CD14-positive monocyte (primary cell): ENCODE measurements at regions not wholly inside any gene's neighbourhood (a gene's known extent, or its start where the extent isn't known, plus 50 kb on each side); places are given as distances from the start of the nearest gene placed in this dataset.

ENCODE experiments used
- DNase-seq, 3 donors: peaks; one replicate each; pipeline ENCODE4 v3.0.0-alpha.2; 2011 to 2022
- H2AFZ ChIP-seq: 2 replicates; pipeline ENCODE4 v1.6.0; 2012; ENCODE audit warnings: mild to moderate bottlenecking, low read depth, low read length, inconsistent platforms; ENCODE audit not compliant: insufficient read depth, poor library complexity, severe bottlenecking
- H3K27ac ChIP-seq, 2 donors: 1 replicate in 1 of 2; 2 replicates in 1 of 2; pipeline ENCODE4 v1.5.1; 2012 to 2013; ENCODE audit warnings: low read length in 2 of 2, control low read depth in 1 of 2, inconsistent platforms in 1 of 2, low read depth in 1 of 2, mild to moderate bottlenecking in 1 of 2
- H3K27me3 ChIP-seq, 2 donors: one replicate each; pipeline versions ENCODE4 v1.6.0 to v1.6.1; 2011 to 2013; ENCODE audit warnings: low read length in 2 of 2; ENCODE audit not compliant: control insufficient read depth in 2 of 2, insufficient read depth in 2 of 2
- H3K36me3 ChIP-seq, 2 donors: replicated peaks in 1 of 2; 1 replicate in 1 of 2; 2 replicates in 1 of 2; pipeline versions ENCODE4 v1.5.1 to v1.6.1; 2012 to 2013; ENCODE audit warnings: low read length in 2 of 2, control low read depth in 1 of 2, inconsistent platforms in 1 of 2, mild to moderate bottlenecking in 1 of 2; ENCODE audit not compliant: insufficient read depth in 2 of 2, control insufficient read depth in 1 of 2
- H3K4me1 ChIP-seq, 2 donors: 1 replicate in 1 of 2; 2 replicates in 1 of 2; pipeline versions ENCODE4 v1.5.1 to v1.6.1; 2012 to 2013; ENCODE audit warnings: low read length in 2 of 2, control low read depth in 1 of 2, inconsistent platforms in 1 of 2, mild to moderate bottlenecking in 1 of 2, moderate library complexity in 1 of 2; ENCODE audit not compliant: insufficient read depth in 2 of 2, control insufficient read depth in 1 of 2
- H3K4me2 ChIP-seq: replicated peaks from 2 replicates; pipeline ENCODE3; 2012; ENCODE audit warnings: low read length, moderate library complexity, mild to moderate bottlenecking; ENCODE audit not compliant: poor library complexity, severe bottlenecking; ENCODE audit errors: extremely low read depth
- H3K4me3 ChIP-seq, 3 experiments: fragments of 200-600 bp in 1 of 3; sonication (generic) in 1 of 3; replicated peaks in 1 of 3; 1 replicate in 2 of 3; 2 replicates in 1 of 3; pipeline ENCODE4 v1.5.1; 2011 to 2013; ENCODE audit warnings: low read length in 3 of 3, mild to moderate bottlenecking in 3 of 3, control low read depth in 2 of 3, low read depth in 2 of 3, inconsistent platforms in 1 of 3, moderate library complexity in 1 of 3
- H3K79me2 ChIP-seq: 2 replicates; pipeline ENCODE4 v1.6.0; 2012; ENCODE audit warnings: mild to moderate bottlenecking, control low read depth, inconsistent platforms, low read length, moderate library complexity; ENCODE audit not compliant: insufficient read depth
- H3K9ac ChIP-seq: 2 replicates; pipeline ENCODE4 v1.6.0; 2017; ENCODE audit warnings: low read length, mild to moderate bottlenecking; ENCODE audit not compliant: insufficient read depth, poor library complexity, severe bottlenecking
- H3K9me3 ChIP-seq, 2 donors: replicated peaks in 1 of 2; 1 replicate in 1 of 2; 2 replicates in 1 of 2; pipeline versions ENCODE4 v1.5.1 to v1.6.1; 2012 to 2013; ENCODE audit warnings: low read length in 2 of 2, control low read depth in 1 of 2; ENCODE audit not compliant: control insufficient read depth in 1 of 2, insufficient read depth in 1 of 2
- H4K20me1 ChIP-seq: 2 replicates; pipeline ENCODE4 v1.6.0; 2012; ENCODE audit warnings: mild to moderate bottlenecking, low read length, control low read depth, moderate library complexity; ENCODE audit not compliant: insufficient read depth
- H3K27ac Mint-ChIP-seq, 7 donors: one replicate each; pipeline ENCODE4 v1.8.0; 2020; ENCODE audit warnings: mild to moderate bottlenecking in 7 of 7, mixed read lengths in 7 of 7, moderate library complexity in 6 of 7, inconsistent platforms in 2 of 7
- H3K27me3 Mint-ChIP-seq, 3 donors: one replicate each; pipeline ENCODE4 v1.8.0; 2021 to 2022; ENCODE audit warnings: low read depth in 3 of 3, mild to moderate bottlenecking in 3 of 3, mixed read lengths in 3 of 3, moderate library complexity in 3 of 3, inconsistent platforms in 1 of 3
- H3K36me3 Mint-ChIP-seq, 2 donors: one replicate each; pipeline ENCODE4 v1.8.0; 2020; ENCODE audit warnings: mixed read lengths in 2 of 2, inconsistent platforms in 1 of 2, mild to moderate bottlenecking in 1 of 2
- H3K4me1 Mint-ChIP-seq: one replicate; pipeline ENCODE4 v1.8.0; 2020; ENCODE audit warnings: mild to moderate bottlenecking, mixed read lengths
- H3K4me3 Mint-ChIP-seq, 2 donors: one replicate each; pipeline ENCODE4 v1.8.0; 2020; ENCODE audit warnings: mild to moderate bottlenecking in 2 of 2, mixed read lengths in 2 of 2, moderate library complexity in 1 of 2
- H3K9me3 Mint-ChIP-seq, 7 donors: one replicate each; pipeline ENCODE4 v1.8.0; 2020 to 2022; ENCODE audit warnings: mixed read lengths in 7 of 7, mild to moderate bottlenecking in 6 of 7, moderate library complexity in 6 of 7, inconsistent platforms in 2 of 7
- WGBS: methylation state at CpG from one replicate; pipeline ENCODE4 v1.1.5; 2013; ENCODE audit warnings: missing lambda C conversion rate; ENCODE audit not compliant: insufficient coverage; 5-methylcytosine and 5-hydroxymethylcytosine counted together
- intact Hi-C, 2 donors: fragments of 100-400 bp; cut with micrococcal nuclease; formaldehyde crosslinking; loops; one replicate each; pipeline versions ENCODE4 v1.15.0 to v1.15.1; 2023
- TF ChIP-seq, protein P1 (sequence below): fragments of 200-600 bp; IDR thresholded peaks from one replicate; pipeline ENCODE4 v1.8.0; 2022; ENCODE audit warnings: antibody characterized with exemption, mild to moderate bottlenecking

- intact Hi-C loops, result no loop called here
- no peak overlapping the region for H2AFZ ChIP-seq
- H3K4me1 ChIP-seq, result no peaks in the 10 kb centered on the region
- no peak overlapping the region for H3K4me2 ChIP-seq
- H3K27me3 ChIP-seq, result no peaks in the 10 kb centered on the region
- no peak overlapping the region for H3K4me3 ChIP-seq
- TF ChIP-seq, protein P1, sequence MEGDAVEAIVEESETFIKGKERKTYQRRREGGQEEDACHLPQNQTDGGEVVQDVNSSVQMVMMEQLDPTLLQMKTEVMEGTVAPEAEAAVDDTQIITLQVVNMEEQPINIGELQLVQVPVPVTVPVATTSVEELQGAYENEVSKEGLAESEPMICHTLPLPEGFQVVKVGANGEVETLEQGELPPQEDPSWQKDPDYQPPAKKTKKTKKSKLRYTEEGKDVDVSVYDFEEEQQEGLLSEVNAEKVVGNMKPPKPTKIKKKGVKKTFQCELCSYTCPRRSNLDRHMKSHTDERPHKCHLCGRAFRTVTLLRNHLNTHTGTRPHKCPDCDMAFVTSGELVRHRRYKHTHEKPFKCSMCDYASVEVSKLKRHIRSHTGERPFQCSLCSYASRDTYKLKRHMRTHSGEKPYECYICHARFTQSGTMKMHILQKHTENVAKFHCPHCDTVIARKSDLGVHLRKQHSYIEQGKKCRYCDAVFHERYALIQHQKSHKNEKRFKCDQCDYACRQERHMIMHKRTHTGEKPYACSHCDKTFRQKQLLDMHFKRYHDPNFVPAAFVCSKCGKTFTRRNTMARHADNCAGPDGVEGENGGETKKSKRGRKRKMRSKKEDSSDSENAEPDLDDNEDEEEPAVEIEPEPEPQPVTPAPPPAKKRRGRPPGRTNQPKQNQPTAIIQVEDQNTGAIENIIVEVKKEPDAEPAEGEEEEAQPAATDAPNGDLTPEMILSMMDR, result no peak
- Mint-ChIP-seq H3K9me3 (peaks cover 0 to 3% (median 0%) of the 10 kb centered on the region in 7 donors), H3K36me3 (no peaks in the 10 kb centered on the region), H3K27ac (no peak overlapping the region), H3K27me3 (peaks cover 6 to 12% (median 9%) of the 10 kb centered on the region in 3 donors), H3K4me1 (peaks cover 4% of the 10 kb centered on the region), H3K4me3 (no peak overlapping the region)
- no peaks in the 10 kb centered on the region for H4K20me1 ChIP-seq
- no peak overlapping the region for H3K9ac ChIP-seq
- H3K9me3 ChIP-seq, result no peaks in the 10 kb centered on the region
- H3K36me3 ChIP-seq, result no peaks in the 10 kb centered on the region
- no peak overlapping the region for H3K27ac ChIP-seq
- H3K79me2 ChIP-seq, result no peaks in the 10 kb centered on the region
- no peak for DNase-seq
- whole genome bisulfite sequencing, result 86% methylated on average over 6 of the region's 12 CpGs
Measured at GRCh38 chr22:48258064-48258701, 1495.7 kb downstream of the TBC1D22A start.

DNA sequence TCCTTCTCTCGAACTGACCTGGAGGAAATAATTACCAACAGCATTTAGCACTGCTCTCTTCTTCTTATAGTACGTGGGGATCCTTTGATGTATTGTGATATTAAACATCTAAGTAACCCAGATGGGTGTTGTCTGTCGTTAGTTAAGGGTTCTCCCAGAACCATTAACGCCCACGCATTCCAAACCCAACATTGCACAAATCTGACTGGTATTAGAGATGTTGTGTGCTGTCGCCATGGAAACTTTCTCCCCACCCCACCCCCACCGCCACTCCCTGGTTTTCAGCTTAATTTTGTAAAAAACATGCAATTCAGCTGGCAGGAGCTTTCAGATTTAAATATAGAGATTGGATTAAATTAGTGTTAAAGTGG lies 1495.2 kb downstream of the TBC1D22A start:
- Histone ChIP-seq H4K20me1 (no peaks in the 10 kb centered on the region), H3K9me3 (no peaks in the 10 kb centered on the region), H3K79me2 (no peaks in the 10 kb centered on the region), H2AFZ (no peak overlapping the region), H3K4me2 (no peak overlapping the region), H3K27ac (no peak overlapping the region), H3K36me3 (no peaks in the 10 kb centered on the region), H3K4me1 (no peaks in the 10 kb centered on the region), H3K9ac (no peak overlapping the region), H3K4me3 (no peak overlapping the region), H3K27me3 (no peaks in the 10 kb centered on the region)
- H3K4me3 Mint-ChIP-seq, result no peak overlapping the region
- no peaks in the 10 kb centered on the region for H3K36me3 Mint-ChIP-seq
- H3K4me1 Mint-ChIP-seq, result peaks cover 4% of the 10 kb centered on the region
- TF ChIP-seq, protein P1, result no peak
- H3K9me3 Mint-ChIP-seq, result peaks cover 0 to 3% (median 0%) of the 10 kb centered on the region in 7 donors
- DNase-seq, result no peak
- no peak overlapping the region for H3K27ac Mint-ChIP-seq
- intact Hi-C loops, result no loop called here
- no CpG with 5 or more reads among the region's 7 CpGs for WGBS
- H3K27me3 Mint-ChIP-seq, result peaks cover 6 to 12% (median 9%) of the 10 kb centered on the region in 3 donors
